ENCODE measurements at regions not wholly inside any gene's neighbourhood (a gene's known extent, or its start where the extent isn't known, plus 50 kb on each side); places are given as distances from the start of the nearest gene placed in this dataset.
A peak's percentile ranks its signal among the peaks of the same experiment; 100 is the strongest.

- under 1% methylated on average over 4 of the region's 4 CpGs for WGBS (ENCODE audit: low lambda C conversion rate)
- Histone ChIP-seq H3K4me3 (replicated peaks in 1 of 3; ENCODE audit: insufficient read depth in 1 of 3, low read depth in 2 of 3, low read length in 3 of 3) (no peak overlapping the region; a peak in 1 of 6 replicates), H3K9me3 (ENCODE audit: low read length) (no peaks in the 10 kb centered on the region), H3K36me3 (replicated peaks in 1 of 2; ENCODE audit: control insufficient read depth in 1 of 2, insufficient read depth in 2 of 2, low read length in 2 of 2) (no peaks in the 10 kb centered on the region), H3K27me3 (ENCODE audit: control insufficient read depth in 1 of 2, insufficient read depth in 2 of 2, low read length in 2 of 2) (no peaks in the 10 kb centered on the region), H3K4me1 (ENCODE audit: insufficient read depth, low read length) (peaks cover 7% of the 10 kb centered on the region), H4K20me1 (ENCODE audit: insufficient read depth, low read length) (no peaks in the 10 kb centered on the region), H3K27ac (ENCODE audit: extremely low read length, insufficient read depth, low read length) (no peak overlapping the region), H2AFZ (ENCODE audit: low read length) (no peak overlapping the region), H3K4me2 (ENCODE audit: low read depth, low read length) (peak overlapping the region; percentile 24; the same call in 1 of the 2 replicates), H3K9ac (ENCODE audit: insufficient read depth, low read depth, low read length) (no peak overlapping the region), H3K79me2 (ENCODE audit: insufficient read depth, low read length) (no peaks in the 10 kb centered on the region)
- in situ Hi-C loops (cut with HindIII; ENCODE audit: extremely low pct_ligation_motif_present, low pct_unique_long_range_greater_than_20kb), result loop anchor here (5.0 to 25.0 kb wide), 2 partner anchors 227 to 382 kb away; no protein-coding TSS in a partner anchor
- peak; percentile 55 for DNase-seq (ENCODE audit: low spot score)
- intact Hi-C loops (cut with micrococcal nuclease; ENCODE audit: unreplicated experiment), result loop anchor here (1.0 to 5.0 kb wide), 3 partner anchors 225 to 1242 kb away; no protein-coding TSS in a partner anchor
- peak; percentile 88 for ATAC-seq
- BruUV-seq (replicated peaks), result no TSS peak
- 0 out of 2 replicates have a peak, but pooled peaks have one; percentile 26 for TF ChIP-seq RAD21 (CRISPR knock-in tag; IDR thresholded peaks at IDR 0.05)
- TF ChIP-seq, protein P1, sequence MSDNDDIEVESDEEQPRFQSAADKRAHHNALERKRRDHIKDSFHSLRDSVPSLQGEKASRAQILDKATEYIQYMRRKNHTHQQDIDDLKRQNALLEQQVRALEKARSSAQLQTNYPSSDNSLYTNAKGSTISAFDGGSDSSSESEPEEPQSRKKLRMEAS (IDR thresholded peaks at IDR 0.05), result no peak
- TF ChIP-seq CTCF (CRISPR knock-in tag; IDR thresholded peaks at IDR 0.05), result peak; percentile 77
- TF ChIP-seq SMC3 (IDR thresholded peaks at IDR 0.05; ENCODE audit: low read length), result peak; percentile 64
- TF ChIP-seq ZNF383 (CRISPR knock-in tag; IDR thresholded peaks at IDR 0.05; ENCODE audit: borderline replicate concordance), result no peak
- TF ChIP-seq FOXK2 (IDR thresholded peaks at IDR 0.05), result no peak
- peak; percentile 89 for TF ChIP-seq STAG1 (CRISPR knock-in tag; IDR thresholded peaks at IDR 0.05)
- CTCF ChIA-PET (ENCODE audit: low intra/inter-chr PET ratio, low total read pairs), result interaction anchor here (0.8 to 3.3 kb wide), 3 partner anchors 222 to 380 kb away, joined by 3 to 35 read pairs (median 7); no protein-coding TSS in a partner anchor
- peak; percentile 68 for FAIRE-seq
- POLR2A ChIA-PET, result no interaction called here
Measured at GRCh38 chr4:64539234-64539849, 130.1 kb upstream of the TECRL start.

Measured in HepG2 (cell line).